Activated CD4-positive, alpha-beta T cell treated with anti-CD3 and anti-CD28 coated beads, Interleukin-2, amount 10 ng/mL, durations not matched to agents 7 days and 5 days (primary cell): ENCODE measurements at regions not wholly inside any gene's neighbourhood (a gene's known extent, or its start where the extent isn't known, plus 50 kb on each side); places are given as distances from the start of the nearest gene placed in this dataset.
"Not testable (repeated sequence)": the region's sequence is repeated elsewhere in the genome, so short reads cannot be mapped to it uniquely, and the experiment has no call there.

ENCODE experiments used
- CTCF ChIA-PET: fragments of 350-600 bp; sonication (Branson Sonifier 250); formaldehyde crosslinking; loops from one replicate; lab custom pipeline; 2021; ENCODE audit warnings: antibody characterized with exemption; lab: Charles Lee
- POLR2A ChIA-PET: fragments of 350-600 bp; sonication (Branson Sonifier 250); formaldehyde crosslinking; loops from one replicate; lab custom pipeline; 2021; ENCODE audit warnings: antibody characterized with exemption; lab: Charles Lee
- DNase-seq: peaks from one replicate; pipeline ENCODE4 v3.0.0-alpha.2; 2020
- H3K27ac Mint-ChIP-seq: one replicate; pipeline ENCODE4 v1.8.0; 2021; ENCODE audit warnings: mild to moderate bottlenecking, moderate library complexity, mixed read lengths
- H3K27me3 Mint-ChIP-seq: one replicate; pipeline ENCODE4 v1.8.0; 2021; ENCODE audit warnings: mixed read lengths
- H3K36me3 Mint-ChIP-seq: one replicate; pipeline ENCODE4 v1.8.0; 2021; ENCODE audit warnings: low read depth, mixed read lengths
- H3K4me1 Mint-ChIP-seq: one replicate; pipeline ENCODE4 v1.8.0; 2021; ENCODE audit warnings: mixed read lengths
- H3K4me3 Mint-ChIP-seq: one replicate; pipeline ENCODE4 v1.8.0; 2021; ENCODE audit warnings: mild to moderate bottlenecking, moderate library complexity, mixed read lengths
- H3K9me3 Mint-ChIP-seq: one replicate; pipeline ENCODE4 v1.8.0; 2021; ENCODE audit warnings: mixed read lengths

DNA sequence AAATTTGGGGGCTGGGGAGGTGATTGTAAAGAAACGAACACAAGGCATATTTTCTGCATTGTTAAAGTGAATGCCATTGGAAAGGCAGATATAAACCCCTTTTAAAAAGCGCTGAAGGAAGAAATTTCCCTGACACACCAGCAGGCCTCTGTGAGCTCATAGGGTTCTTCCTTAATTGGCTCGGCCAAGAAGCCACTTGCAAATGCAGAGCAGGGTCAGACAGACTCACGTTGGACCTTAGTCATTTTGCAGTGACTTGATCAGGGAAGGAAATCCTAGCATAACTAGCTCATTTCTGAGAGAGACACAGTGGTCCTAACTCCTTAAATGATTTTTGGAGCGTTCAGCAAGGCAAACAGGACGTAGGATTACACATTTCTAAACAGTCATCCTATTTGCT, 1461.4 kb downstream of the GATA3 start:
- Mint-ChIP-seq H3K27ac (no peak overlapping the region), H3K9me3 (peaks cover 5% of the 10 kb centered on the region), H3K36me3 (no peaks in the 10 kb centered on the region), H3K4me3 (no peak overlapping the region), H3K27me3 (no peaks in the 10 kb centered on the region), H3K4me1 (no peaks in the 10 kb centered on the region)
- CTCF ChIA-PET, result no interaction called here
- no peak for DNase-seq
- POLR2A ChIA-PET, result no interaction called here

DNA sequence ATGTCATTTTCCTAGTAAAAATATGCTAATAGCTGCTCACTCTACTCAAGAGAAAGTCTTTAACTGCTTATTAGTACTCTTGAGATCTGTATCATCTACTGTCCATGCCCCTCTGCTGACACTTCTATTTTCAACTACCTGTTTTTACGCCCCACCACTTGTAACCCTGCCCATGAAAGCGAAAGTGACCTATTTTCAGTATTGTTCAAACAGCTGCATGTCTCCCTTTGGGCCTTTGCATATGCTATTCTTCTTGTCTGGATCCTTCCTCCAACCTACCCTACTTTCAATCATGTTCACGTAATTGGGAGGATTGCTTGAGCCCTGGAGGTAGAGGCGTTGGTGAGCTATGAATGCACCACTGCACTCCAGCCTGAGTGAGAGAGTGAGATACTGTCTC, 1481.3 kb downstream of the GATA3 start:
- DNase-seq, result no peak
- H3K4me3 Mint-ChIP-seq, result no peak overlapping the region
- POLR2A ChIA-PET, result no interaction called here
- no peaks in the 10 kb centered on the region for H3K36me3 Mint-ChIP-seq
- no peaks in the 10 kb centered on the region for H3K9me3 Mint-ChIP-seq
- H3K4me1 Mint-ChIP-seq, result no peaks in the 10 kb centered on the region
- H3K27ac Mint-ChIP-seq, result no peak overlapping the region
- no peaks in the 10 kb centered on the region for H3K27me3 Mint-ChIP-seq
- CTCF ChIA-PET, result no interaction called here

DNA sequence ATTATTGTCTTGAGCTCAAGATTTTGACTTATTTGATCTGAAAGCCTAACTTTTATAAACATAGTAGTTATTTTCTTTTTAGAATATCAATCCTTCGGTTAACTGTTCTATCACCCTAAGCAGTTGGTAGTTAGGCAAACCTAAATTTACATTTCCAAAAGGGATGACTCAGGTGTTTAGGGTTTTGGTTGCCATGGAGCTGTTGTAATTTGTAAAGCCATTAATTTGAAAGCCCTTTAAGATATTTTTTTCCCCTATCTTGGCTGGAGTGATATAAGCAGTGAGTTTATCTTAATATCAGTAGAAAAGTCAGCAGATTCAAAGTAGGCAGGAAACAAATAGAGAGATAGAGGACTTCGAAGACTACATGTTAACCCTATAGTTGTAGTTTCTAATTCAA, 1472.6 kb upstream of the CELF2 start:
- Mint-ChIP-seq H3K4me3 (no peak overlapping the region), H3K36me3 (no peaks in the 10 kb centered on the region), H3K27me3 (no peaks in the 10 kb centered on the region), H3K4me1 (no peaks in the 10 kb centered on the region), H3K27ac (no peak overlapping the region), H3K9me3 (no peaks in the 10 kb centered on the region)
- POLR2A ChIA-PET, result no interaction called here
- DNase-seq, result no peak
- CTCF ChIA-PET, result no interaction called here

DNA sequence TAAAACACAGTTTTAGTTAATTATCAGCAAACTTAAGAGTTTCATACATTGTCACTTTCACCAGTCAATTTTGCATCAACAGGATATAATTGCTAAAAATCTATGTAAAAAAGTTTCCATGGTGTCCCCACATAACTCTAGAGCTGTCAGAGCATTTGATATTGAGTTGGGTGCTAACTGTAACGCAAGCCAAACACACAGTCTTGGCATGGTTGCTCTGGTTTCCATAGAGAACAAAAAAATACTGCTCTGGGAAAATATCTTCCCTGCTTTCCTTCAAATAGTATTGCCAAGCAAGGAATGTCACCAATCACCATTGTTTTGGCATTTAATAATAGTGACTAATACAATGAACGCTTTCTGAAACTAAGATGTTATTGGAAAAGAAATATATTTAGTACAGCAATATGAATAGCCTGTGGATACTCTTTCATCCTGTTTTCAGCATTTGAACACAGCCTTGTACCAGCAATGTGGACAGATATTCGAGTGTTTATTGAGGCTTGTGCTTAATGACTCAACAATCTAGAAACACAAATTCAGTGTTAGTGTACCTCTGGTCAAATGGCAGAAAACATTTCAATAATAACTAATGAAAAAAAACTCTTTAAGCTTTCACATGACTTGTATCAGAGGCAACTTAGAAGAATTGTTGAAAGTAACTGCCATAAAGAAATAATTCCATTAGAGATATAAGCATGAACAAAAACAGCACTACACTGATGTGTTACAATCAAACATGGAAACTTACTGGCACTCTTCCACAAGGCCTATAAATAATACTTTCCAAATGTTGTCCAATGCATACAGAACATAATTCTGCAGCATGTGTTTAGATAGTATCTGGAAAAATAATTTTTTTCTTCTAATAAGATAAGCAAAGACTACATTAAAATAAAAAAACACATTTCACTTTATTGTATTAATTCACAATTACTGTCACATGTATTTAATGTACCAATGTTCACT, 1469.5 kb upstream of the CELF2 start:
- Mint-ChIP-seq H3K27me3 (no peaks in the 10 kb centered on the region), H3K4me1 (no peaks in the 10 kb centered on the region), H3K36me3 (no peaks in the 10 kb centered on the region), H3K9me3 (no peaks in the 10 kb centered on the region), H3K4me3 (no peak overlapping the region), H3K27ac (no peak overlapping the region)
- CTCF ChIA-PET, result no interaction called here
- DNase-seq, result no peak
- POLR2A ChIA-PET, result no interaction called here

DNA sequence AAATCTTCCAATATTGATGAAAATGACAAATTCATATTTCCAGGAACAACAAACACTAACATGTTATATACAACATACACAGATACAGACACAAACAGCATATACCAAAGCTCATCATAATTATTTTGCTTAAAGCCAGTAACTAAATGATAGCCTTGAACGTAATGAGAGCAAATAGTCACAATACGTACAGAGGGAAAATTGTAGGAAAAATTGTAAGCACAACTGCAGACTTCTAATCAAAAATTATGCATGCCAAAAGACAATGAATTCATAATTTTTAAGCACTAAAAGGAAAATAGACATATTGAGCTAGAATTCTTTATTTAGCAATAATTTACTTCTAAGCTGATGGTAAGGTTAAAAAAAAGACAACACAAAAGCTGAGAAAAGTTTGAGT, 1466.9 kb upstream of the CELF2 start:
- POLR2A ChIA-PET, result no interaction called here
- no peaks in the 10 kb centered on the region for H3K9me3 Mint-ChIP-seq
- no peak overlapping the region for H3K4me3 Mint-ChIP-seq
- DNase-seq, result no peak
- H3K27ac Mint-ChIP-seq, result no peak overlapping the region
- H3K27me3 Mint-ChIP-seq, result no peaks in the 10 kb centered on the region
- CTCF ChIA-PET, result no interaction called here
- H3K4me1 Mint-ChIP-seq, result no peaks in the 10 kb centered on the region
- no peaks in the 10 kb centered on the region for H3K36me3 Mint-ChIP-seq

GRCh38 chr10:9554321-9554720, 1463.4 kb upstream of the CELF2 start:
- H3K9me3 Mint-ChIP-seq, result no peaks in the 10 kb centered on the region
- no peaks in the 10 kb centered on the region for H3K4me1 Mint-ChIP-seq
- ChIA-PET POLR2A (no interaction called here), CTCF (no interaction called here)
- no peaks in the 10 kb centered on the region for H3K27me3 Mint-ChIP-seq
- H3K36me3 Mint-ChIP-seq, result no peaks in the 10 kb centered on the region
- no peak for DNase-seq
- H3K27ac Mint-ChIP-seq, result no peak overlapping the region
- no peak overlapping the region for H3K4me3 Mint-ChIP-seq

- Mint-ChIP-seq H3K9me3 (no peaks in the 10 kb centered on the region), H3K27ac (no peak overlapping the region), H3K27me3 (no peaks in the 10 kb centered on the region), H3K36me3 (no peaks in the 10 kb centered on the region), H3K4me3 (no peak overlapping the region), H3K4me1 (no peaks in the 10 kb centered on the region)
- POLR2A ChIA-PET, result no interaction called here
- CTCF ChIA-PET, result no interaction called here
- DNase-seq, result no peak
Measured at GRCh38 chr10:9560976-9561375, 1456.7 kb upstream of the CELF2 start.

- Mint-ChIP-seq H3K4me1 (no peaks in the 10 kb centered on the region), H3K4me3 (no peak overlapping the region), H3K27me3 (no peaks in the 10 kb centered on the region), H3K27ac (no peak overlapping the region), H3K9me3 (no peaks in the 10 kb centered on the region), H3K36me3 (no peaks in the 10 kb centered on the region)
- ChIA-PET POLR2A (no interaction called here), CTCF (no interaction called here)
- DNase-seq, result no peak
Measured at GRCh38 chr10:9561821-9562505, 1455.7 kb upstream of the CELF2 start.

- no peak for DNase-seq
- H3K36me3 Mint-ChIP-seq, result no peaks in the 10 kb centered on the region
- H3K27ac Mint-ChIP-seq, result no peak overlapping the region
- no peaks in the 10 kb centered on the region for H3K27me3 Mint-ChIP-seq
- CTCF ChIA-PET, result no interaction called here
- no peaks in the 10 kb centered on the region for H3K9me3 Mint-ChIP-seq
- POLR2A ChIA-PET, result no interaction called here
- no peaks in the 10 kb centered on the region for H3K4me1 Mint-ChIP-seq
- no peak overlapping the region for H3K4me3 Mint-ChIP-seq
Measured at GRCh38 chr10:9577746-9578145, 1439.9 kb upstream of the CELF2 start.

DNA sequence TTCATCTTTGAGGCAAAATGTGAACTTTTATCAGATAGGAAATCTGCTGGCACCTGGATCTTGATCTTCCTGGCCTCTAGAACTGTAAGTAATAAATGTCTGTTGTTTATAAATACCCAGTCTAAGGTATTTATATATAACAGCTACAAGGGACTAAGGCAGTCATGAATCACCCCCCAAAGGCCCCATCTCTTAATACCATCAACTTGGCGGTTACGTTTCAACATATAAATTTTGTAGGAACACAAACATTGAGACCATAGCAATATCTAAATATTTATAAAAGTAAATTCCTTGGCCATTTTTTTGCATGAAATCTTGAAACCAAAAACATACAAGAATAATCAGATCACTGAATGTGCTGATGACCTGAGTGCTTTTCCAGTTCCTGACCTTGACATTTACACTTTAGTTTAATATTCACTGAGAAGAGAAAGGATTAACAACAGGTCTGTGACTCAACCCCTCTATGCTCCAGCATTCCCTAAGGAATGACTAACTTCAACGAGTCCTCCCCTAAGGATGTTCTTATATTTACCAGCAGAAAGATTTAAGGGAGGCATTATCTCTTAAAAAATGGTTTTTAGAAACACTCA, 1438.5 kb upstream of the CELF2 start:
- POLR2A ChIA-PET, result no interaction called here
- Mint-ChIP-seq H3K36me3 (no peaks in the 10 kb centered on the region), H3K27ac (no peak overlapping the region), H3K4me3 (no peak overlapping the region), H3K4me1 (no peaks in the 10 kb centered on the region), H3K27me3 (no peaks in the 10 kb centered on the region), H3K9me3 (no peaks in the 10 kb centered on the region)
- no peak for DNase-seq
- CTCF ChIA-PET, result no interaction called here

DNA sequence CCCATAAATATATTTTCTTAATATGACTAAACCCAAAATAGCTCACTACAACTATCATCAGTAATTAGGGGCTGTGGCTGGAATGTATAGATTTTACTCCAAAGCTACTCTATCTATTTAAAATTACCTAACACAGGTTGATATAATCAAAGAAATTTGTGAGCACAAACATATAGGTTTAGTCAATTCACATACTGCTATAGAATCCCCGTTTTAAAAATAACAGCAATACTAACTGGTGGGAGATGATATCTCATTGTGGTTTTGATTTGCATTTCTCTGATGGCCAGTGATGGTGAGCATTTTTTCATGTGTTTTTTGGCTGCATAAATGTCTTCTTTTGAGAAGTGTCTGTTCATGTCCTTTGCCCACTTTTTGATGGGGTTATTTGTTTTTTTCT, 1434.9 kb upstream of the CELF2 start:
- CTCF ChIA-PET, DNase-seq, H3K9me3 Mint-ChIP-seq, H3K4me1 Mint-ChIP-seq, H3K4me3 Mint-ChIP-seq, H3K27ac Mint-ChIP-seq, H3K36me3 Mint-ChIP-seq, POLR2A ChIA-PET, H3K27me3 Mint-ChIP-seq: not testable (repeated sequence)

DNA sequence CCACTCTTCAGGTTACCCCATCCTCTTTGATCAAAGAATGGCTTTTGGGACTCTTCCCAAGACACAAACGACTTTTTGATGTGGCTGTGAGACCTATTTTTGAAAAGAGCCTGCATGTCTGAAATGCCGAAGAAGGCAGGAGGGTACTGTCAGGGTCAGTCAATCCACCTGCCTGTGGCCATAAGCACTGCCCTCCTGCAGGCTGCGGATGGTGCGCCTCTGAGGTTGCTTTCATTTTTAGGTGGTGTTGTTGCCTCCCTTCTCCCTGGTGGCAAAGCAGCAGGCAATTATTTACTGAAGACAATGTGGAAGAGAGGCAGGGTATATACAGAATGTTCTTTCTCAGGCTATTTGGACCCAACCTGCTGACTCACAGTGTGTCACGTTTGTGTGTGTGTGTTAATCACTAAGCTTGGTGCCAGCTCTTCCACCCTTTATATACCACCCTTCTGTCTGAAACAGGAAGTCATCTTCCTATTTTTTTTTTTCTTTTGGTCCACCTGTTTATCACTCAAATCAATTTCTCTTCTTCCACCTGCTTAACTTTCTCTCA, 1421.2 kb upstream of the CELF2 start:
- CTCF ChIA-PET, result no interaction called here

DNA sequence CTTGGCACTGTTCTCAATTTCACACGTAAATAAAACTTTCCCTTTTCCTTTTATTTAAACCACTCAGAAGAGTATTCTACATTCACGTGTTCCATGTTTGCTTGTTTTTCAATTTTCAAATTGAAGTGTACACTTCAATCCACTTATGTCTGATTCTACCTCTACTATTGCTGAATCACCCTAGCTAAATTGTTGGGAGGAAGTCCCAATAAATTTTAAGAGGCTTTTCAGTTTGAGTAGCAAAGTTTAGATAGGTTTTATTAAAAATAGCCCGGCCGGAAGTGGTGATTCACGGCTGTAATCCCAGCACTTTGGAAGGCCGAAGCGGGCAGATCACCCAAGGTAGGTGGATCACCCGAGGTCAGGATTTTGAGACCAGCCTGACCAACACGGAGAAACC, 1414.7 kb upstream of the CELF2 start:
- no peak for DNase-seq
- Mint-ChIP-seq H3K36me3 (no peaks in the 10 kb centered on the region), H3K27ac (no peak overlapping the region), H3K9me3 (no peaks in the 10 kb centered on the region), H3K4me1 (no peaks in the 10 kb centered on the region), H3K27me3 (peaks cover 2% of the 10 kb centered on the region), H3K4me3 (no peak overlapping the region)
- CTCF ChIA-PET, result no interaction called here
- POLR2A ChIA-PET, result no interaction called here

More for the DNA sequence above, 1421.2 kb upstream of the CELF2 start:
- no peak overlapping the region for H3K4me3 Mint-ChIP-seq
- POLR2A ChIA-PET, result no interaction called here
- no peaks in the 10 kb centered on the region for H3K4me1 Mint-ChIP-seq
- no peaks in the 10 kb centered on the region for H3K36me3 Mint-ChIP-seq
- H3K9me3 Mint-ChIP-seq, result no peaks in the 10 kb centered on the region
- DNase-seq, result no peak
- H3K27ac Mint-ChIP-seq, result no peak overlapping the region
- no peaks in the 10 kb centered on the region for H3K27me3 Mint-ChIP-seq
